Caco-2 (cell line): ENCODE measurements at regions not wholly inside any gene's neighbourhood (a gene's known extent, or its start where the extent isn't known, plus 50 kb on each side); places are given as distances from the start of the nearest gene placed in this dataset.
A peak's percentile ranks its signal among the peaks of the same experiment; 100 is the strongest.
"Not testable (repeated sequence)": the region's sequence is repeated elsewhere in the genome, so short reads cannot be mapped to it uniquely, and the experiment has no call there.

ENCODE experiments used
- BruUV-seq: library from RNA; stranded (reverse); fragments of 400-500 nt; replicated peaks from 2 replicates; lab custom pipeline; 2021; lab: Mats Ljungman, UMichigan
- CTCF ChIA-PET: fragments of 300-600 bp; sonication (Branson Sonifier 250); formaldehyde crosslinking; loops from one replicate; lab custom pipeline; 2022; ENCODE audit warnings: antibody characterized with exemption; lab: Charles Lee
- POLR2A ChIA-PET: fragments of 300-600 bp; sonication (Branson Sonifier 250); formaldehyde crosslinking; loops from one replicate; lab custom pipeline; 2022; ENCODE audit warnings: antibody characterized with exemption; lab: Charles Lee
- DNase-seq, 2 experiments: peaks; one replicate each; pipeline versions ENCODE4 v3.0.0 to v3.0.0-alpha.2; 2020 to 2022
- H3K27me3 ChIP-seq: replicated peaks from 2 replicates; pipeline ENCODE4 v1.6.0; 2011; ENCODE audit warnings: low read length; ENCODE audit not compliant: control insufficient read depth, insufficient read depth
- H3K36me3 ChIP-seq: 2 replicates; pipeline ENCODE4 v1.5.1; 2011; ENCODE audit warnings: low read length; ENCODE audit not compliant: control insufficient read depth, insufficient read depth
- H3K4me1 ChIP-seq: fragments of 250-450 bp; sonication (Bioruptor Pico); 2 replicates; pipeline ENCODE4 v1.5.1; 2020; ENCODE audit warnings: mild to moderate bottlenecking
- H3K4me3 ChIP-seq: 2 replicates; pipeline ENCODE4 v1.5.1; 2011; ENCODE audit warnings: low read depth, mild to moderate bottlenecking, control low read depth, low read length
- H3K9me3 ChIP-seq: fragments of 250-450 bp; sonication (Bioruptor Pico); 2 replicates; pipeline ENCODE4 v1.5.1; 2020; ENCODE audit warnings: mild to moderate bottlenecking, moderate library complexity
- H3K27ac Mint-ChIP-seq: one replicate; pipeline ENCODE4 v1.8.0; 2022; ENCODE audit warnings: mixed read lengths; ENCODE audit not compliant: unreplicated experiment
- H3K27me3 Mint-ChIP-seq: one replicate; pipeline ENCODE4 v1.8.0; 2022; ENCODE audit warnings: mixed read lengths; ENCODE audit not compliant: insufficient read depth, unreplicated experiment
- H3K36me3 Mint-ChIP-seq: one replicate; pipeline ENCODE4 v1.8.0; 2022; ENCODE audit warnings: mild to moderate bottlenecking, mixed read lengths; ENCODE audit not compliant: insufficient read depth, unreplicated experiment
- H3K4me1 Mint-ChIP-seq: one replicate; pipeline ENCODE4 v1.8.0; 2022; ENCODE audit warnings: low read depth, mixed read lengths; ENCODE audit not compliant: unreplicated experiment
- H3K4me3 Mint-ChIP-seq: one replicate; pipeline ENCODE4 v1.8.0; 2022; ENCODE audit warnings: mild to moderate bottlenecking, moderate library complexity, mixed read lengths; ENCODE audit not compliant: unreplicated experiment
- H3K9me3 Mint-ChIP-seq: one replicate; pipeline ENCODE4 v1.8.0; 2022; ENCODE audit warnings: mixed read lengths; ENCODE audit not compliant: unreplicated experiment
- CTCF ChIP-seq, 2 experiments: fragments of 200-600 bp in 1 of 2; IDR thresholded peaks; 1 replicate in 1 of 2; 2 replicates in 1 of 2; pipeline versions ENCODE4 v1.5.1 to v1.8.0; 2011 to 2022; ENCODE audit warnings: antibody characterized with exemption in 1 of 2, control low read depth in 1 of 2, inconsistent platforms in 1 of 2, low read depth in 1 of 2, low read length in 1 of 2, mild to moderate bottlenecking in 1 of 2, moderate library complexity in 1 of 2; ENCODE audit not compliant: insufficient read depth in 1 of 2, severe bottlenecking in 1 of 2, unreplicated experiment in 1 of 2
- intact Hi-C: fragments of 100-400 bp; cut with micrococcal nuclease; formaldehyde crosslinking; loops from one replicate; pipeline ENCODE4 v1.10.0; 2022; ENCODE audit not compliant: unreplicated experiment

GRCh38 chr6:86030875-86031274, 388.2 kb upstream of the SYNCRIP start:
- CTCF ChIA-PET: no interaction called here
- Histone ChIP-seq H3K27me3 (no peaks in the 10 kb centered on the region), H3K36me3 (no peaks in the 10 kb centered on the region)

GRCh38 chr6:86028776-86029175, 386.1 kb upstream of the SYNCRIP start:
- ChIA-PET CTCF (no interaction called here), POLR2A (no interaction called here)
- no peak overlapping the region for H3K4me3 ChIP-seq
- Mint-ChIP-seq H3K4me3 (no peak overlapping the region), H3K4me1 (no peaks in the 10 kb centered on the region), H3K27ac (no peak overlapping the region), H3K36me3 (no peaks in the 10 kb centered on the region), H3K27me3 (no peaks in the 10 kb centered on the region), H3K9me3 (no peaks in the 10 kb centered on the region)
- no peaks in the 10 kb centered on the region for H3K9me3 ChIP-seq
- no peaks in the 10 kb centered on the region for H3K4me1 ChIP-seq
- intact Hi-C loops: no loop called here
- no peak for DNase-seq
- no TSS peak for BruUV-seq
- H3K36me3 ChIP-seq: no peaks in the 10 kb centered on the region
- no peak for TF ChIP-seq CTCF (IDR thresholded peaks at IDR 0.05; ENCODE audit: insufficient read depth in 1 of 2, low read depth in 1 of 2, low read length in 1 of 2, severe bottlenecking in 1 of 2, unreplicated experiment in 1 of 2)
- no peaks in the 10 kb centered on the region for H3K27me3 ChIP-seq

More at GRCh38 chr6:86030875-86031274, 388.2 kb upstream of the SYNCRIP start:
- no peak overlapping the region for H3K4me3 ChIP-seq
- Mint-ChIP-seq H3K9me3 (no peaks in the 10 kb centered on the region), H3K4me1 (no peaks in the 10 kb centered on the region), H3K36me3 (no peaks in the 10 kb centered on the region), H3K4me3 (no peak overlapping the region), H3K27ac (no peak overlapping the region), H3K27me3 (no peaks in the 10 kb centered on the region)
- no peak for DNase-seq
- intact Hi-C loops: no loop called here
- no peaks in the 10 kb centered on the region for H3K9me3 ChIP-seq
- no TSS peak for BruUV-seq
- POLR2A ChIA-PET: no interaction called here
- H3K4me1 ChIP-seq: no peaks in the 10 kb centered on the region
- TF ChIP-seq CTCF (IDR thresholded peaks at IDR 0.05; ENCODE audit: insufficient read depth in 1 of 2, low read depth in 1 of 2, low read length in 1 of 2, severe bottlenecking in 1 of 2, unreplicated experiment in 1 of 2): no peak

- H3K4me1 ChIP-seq, H3K9me3 ChIP-seq, intact Hi-C loops, H3K27me3 Mint-ChIP-seq, DNase-seq, H3K27me3 ChIP-seq, BruUV-seq, POLR2A ChIA-PET, H3K4me3 ChIP-seq, H3K4me1 Mint-ChIP-seq, H3K9me3 Mint-ChIP-seq, H3K36me3 ChIP-seq, H3K27ac Mint-ChIP-seq, H3K36me3 Mint-ChIP-seq: not testable (repeated sequence)
- CTCF ChIA-PET: interaction anchor here (0.6 kb wide), 1 partner anchor 274 kb away, joined by 3 read pairs; no protein-coding TSS in a partner anchor
- H3K4me3 Mint-ChIP-seq: peak overlapping the region; percentile 37
These were observed 384.2 kb upstream of the SYNCRIP start for GRCh38 chr6:86026890-86027289.

GRCh38 chr6:86017236-86017635, 374.6 kb upstream of the SYNCRIP start:
- no peaks in the 10 kb centered on the region for H3K36me3 Mint-ChIP-seq
- no peaks in the 10 kb centered on the region for H3K4me1 ChIP-seq
- no peaks in the 10 kb centered on the region for H3K27me3 ChIP-seq
- intact Hi-C loops: no loop called here
- H3K4me3 Mint-ChIP-seq: no peak overlapping the region
- H3K27ac Mint-ChIP-seq: no peak overlapping the region
- no peak for TF ChIP-seq CTCF (IDR thresholded peaks at IDR 0.05; ENCODE audit: insufficient read depth in 1 of 2, low read depth in 1 of 2, low read length in 1 of 2, severe bottlenecking in 1 of 2, unreplicated experiment in 1 of 2)
- H3K4me3 ChIP-seq: no peak overlapping the region
- no peaks in the 10 kb centered on the region for H3K27me3 Mint-ChIP-seq
- ChIA-PET CTCF (no interaction called here), POLR2A (no interaction called here)
- no TSS peak for BruUV-seq
- H3K4me1 Mint-ChIP-seq: no peaks in the 10 kb centered on the region
- no peaks in the 10 kb centered on the region for H3K36me3 ChIP-seq
- H3K9me3 Mint-ChIP-seq: peaks cover 9% of the 10 kb centered on the region
- no peak for DNase-seq
- H3K9me3 ChIP-seq: no peaks in the 10 kb centered on the region
